WI38 (cell line): ENCODE measurements at regions not wholly inside any gene's neighbourhood (a gene's known extent, or its start where the extent isn't known, plus 50 kb on each side); places are given as distances from the start of the nearest gene placed in this dataset.

Experiments used
- H3K4me3 ChIP-seq: 2 replicates; pipeline ENCODE4 v1.5.1; 2011; ENCODE audit warnings: low read depth, mild to moderate bottlenecking, control low read depth, low read length
- CTCF ChIP-seq: IDR thresholded peaks from 2 replicates; pipeline ENCODE4 v1.5.1; 2012; ENCODE audit warnings: low read depth, mild to moderate bottlenecking, control low read depth, low read length

DNA sequence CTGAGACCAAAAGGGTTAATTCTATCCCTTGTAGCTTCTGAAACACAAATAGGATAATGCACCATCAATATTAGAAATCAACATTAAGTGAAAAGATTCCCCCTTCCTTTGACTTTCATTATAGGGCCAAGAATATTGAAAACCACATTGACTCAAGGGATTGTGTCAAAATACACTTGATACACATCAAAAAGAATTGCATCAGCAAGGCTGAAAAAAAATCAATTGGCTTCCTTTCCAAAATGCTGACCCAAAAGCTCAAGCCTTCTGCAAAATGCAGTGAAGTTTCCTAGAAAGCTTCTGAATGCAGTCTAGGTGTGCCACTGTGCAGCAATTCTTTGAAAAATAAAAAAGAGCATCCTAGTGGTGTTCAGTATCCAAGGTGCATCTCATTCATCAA is 674.4 kb downstream of the TOX3 start:
- no peak for TF ChIP-seq CTCF
- H3K4me3 ChIP-seq: no peak overlapping the region

- TF ChIP-seq CTCF: no peak
Measured at GRCh38 chr16:51870296-51870854, 676.6 kb downstream of the TOX3 start.

DNA sequence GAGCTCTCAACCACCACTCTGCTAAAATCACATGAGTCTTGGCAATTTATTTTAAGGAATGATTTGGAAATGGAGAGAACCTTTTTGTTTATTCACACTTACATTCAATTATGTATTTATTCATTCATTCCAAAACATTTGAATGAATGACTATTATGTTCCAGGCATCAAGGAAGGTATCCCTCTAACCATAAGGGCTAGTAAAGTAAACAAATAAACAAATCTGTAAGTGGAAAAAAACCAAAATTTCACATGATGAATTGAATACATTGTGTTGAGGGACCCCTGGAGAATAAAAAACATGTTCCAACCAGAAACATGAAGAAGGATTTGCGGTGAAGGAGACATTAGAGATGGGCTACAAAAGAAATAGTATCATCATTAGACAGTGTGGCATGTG is 677.8 kb downstream of the TOX3 start:
- no peak for TF ChIP-seq CTCF

More at GRCh38 chr16:51870296-51870854, 676.6 kb downstream of the TOX3 start:
- no peak overlapping the region for H3K4me3 ChIP-seq

DNA sequence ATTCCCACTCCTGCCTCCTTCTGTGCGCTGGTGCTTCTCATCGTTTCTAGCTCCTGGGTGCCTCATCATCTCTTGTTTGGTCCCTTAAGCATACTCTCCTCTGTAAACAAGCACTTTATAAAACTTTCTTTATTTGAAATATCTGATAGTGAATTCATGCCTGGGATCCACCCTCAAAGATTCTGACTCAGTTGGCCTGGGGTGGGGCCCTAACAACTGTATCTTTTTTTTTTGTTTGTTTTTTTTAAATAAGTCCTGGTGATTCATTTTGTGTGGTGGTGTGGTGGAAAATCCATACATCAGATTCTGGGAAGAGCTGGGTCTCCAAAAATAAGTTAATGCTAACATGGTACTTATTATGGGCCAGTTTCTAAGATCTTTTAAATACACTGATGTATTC is 678.3 kb downstream of the TOX3 start:
- no peak overlapping the region for H3K4me3 ChIP-seq
- no peak for TF ChIP-seq CTCF

More for the DNA sequence above, 677.8 kb downstream of the TOX3 start:
- H3K4me3 ChIP-seq: no peak overlapping the region

DNA sequence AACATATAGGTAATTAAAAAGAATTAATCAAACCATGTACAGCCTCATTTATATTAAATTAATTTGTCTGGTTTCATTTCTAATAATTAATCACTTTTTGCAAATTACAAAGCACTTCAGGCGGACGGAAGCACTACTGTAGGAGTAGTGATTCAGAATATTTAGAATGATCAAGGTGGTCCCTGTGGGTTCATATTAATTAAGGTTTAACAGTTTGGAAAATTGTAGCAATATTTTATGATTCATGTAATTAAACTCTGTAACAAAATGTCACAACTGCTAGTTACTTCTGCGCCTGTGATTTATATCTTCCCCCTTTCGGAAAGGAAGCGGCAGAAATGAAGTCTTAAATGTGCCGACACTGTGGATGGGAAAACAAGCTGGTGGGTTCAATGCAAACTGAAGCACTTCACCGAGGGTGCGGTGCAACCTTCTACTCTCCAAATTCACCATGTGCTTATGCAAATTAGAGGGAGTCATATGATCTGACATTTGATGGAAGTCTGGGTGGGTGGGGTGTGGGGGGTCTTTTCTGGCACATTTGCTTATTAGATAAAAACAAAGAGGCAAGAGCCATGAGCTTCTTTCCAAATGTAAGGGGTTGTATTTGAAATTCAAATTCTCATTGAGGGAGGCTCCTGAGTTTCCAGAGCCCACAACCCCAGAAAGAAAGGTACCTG is 679.4 kb downstream of the TOX3 start:
- TF ChIP-seq CTCF: no peak
- H3K4me3 ChIP-seq: no peak overlapping the region

GRCh38 chr16:51864575-51864974 is 682.4 kb downstream of the TOX3 start:
- TF ChIP-seq CTCF: no peak
- H3K4me3 ChIP-seq: no peak overlapping the region

GRCh38 chr16:51854401-51854951 is 692.5 kb downstream of the TOX3 start:
- H3K4me3 ChIP-seq: no peak overlapping the region
- no peak for TF ChIP-seq CTCF
